Psoas muscle (tissue), 7 donors: ENCODE measurements at regions not wholly inside any gene's neighbourhood (a gene's known extent, or its start where the extent isn't known, plus 50 kb on each side); places are given as distances from the start of the nearest gene placed in this dataset.

Experiments
- ATAC-seq, 4 donors: fragments of 200-7000 bp; cut with Tn5 transposase; one replicate each; pipeline ENCODE4 v1.9.1; 2020; ENCODE audit warnings: moderate library complexity in 3 of 4, mild to moderate bottlenecking in 2 of 4
- DNase-seq, 2 donors: peaks; one replicate each; pipeline ENCODE4 v3.0.0-alpha.2; 2020
- H3K27ac ChIP-seq: fragments of 200-600 bp; one replicate; pipeline ENCODE4 v1.8.0; 2022
- H3K27me3 ChIP-seq, 3 donors: fragments of 200-600 bp in 1 of 3; one replicate each; pipeline versions ENCODE4 v1.6.1 to v1.8.0; 2013 to 2022; ENCODE audit warnings: low read length in 2 of 3, mild to moderate bottlenecking in 2 of 3, moderate library complexity in 1 of 3; ENCODE audit not compliant: insufficient read depth in 3 of 3
- H3K36me3 ChIP-seq, 2 donors: fragments of 200-600 bp in 1 of 2; one replicate each; pipeline versions ENCODE4 v1.6.1 to v1.8.0; 2013 to 2022; ENCODE audit warnings: low read depth in 1 of 2, mild to moderate bottlenecking in 1 of 2, moderate library complexity in 1 of 2; ENCODE audit not compliant: insufficient read depth in 1 of 2
- H3K4me1 ChIP-seq: fragments of 200-600 bp; one replicate; pipeline ENCODE4 v1.8.0; 2022
- H3K4me3 ChIP-seq: fragments of 200-600 bp; one replicate; pipeline ENCODE4 v1.8.0; 2022; ENCODE audit warnings: mild to moderate bottlenecking
- H3K9me3 ChIP-seq: fragments of 200-600 bp; one replicate; pipeline ENCODE4 v1.8.0; 2022
- CTCF ChIP-seq: fragments of 200-600 bp; IDR thresholded peaks from one replicate; pipeline ENCODE4 v1.8.0; 2022; ENCODE audit warnings: antibody characterized with exemption
- WGBS, 3 donors: extraction: QIAGEN DNeasy Blood & Tissue Kit; methylation state at CpG; one replicate each; pipeline versions ENCODE4 v1.1.6 to v1.1.7; 2013; 5-methylcytosine and 5-hydroxymethylcytosine counted together
- intact Hi-C, 2 donors: fragments of 100-400 bp; cut with DNase I; formaldehyde crosslinking; loops; one replicate each; pipeline versions ENCODE4 v1.11.0 to v1.14.2; 2022
- donor health status: healthy with polysubstance abuse.
- donor health status: DM: no; HTN: no; CAD: no; lungs with moderate emphysema.
- donor health status: Bipolar disorder and iron deficiency.
- donor health status: healthy.
- donor health status: DM: yes; HTN: yes; CAD: no.
- donor health status: DM: no; HTN: no; CAD: no.
- donor health status: DM: yes; HTN: yes; CAD: no.

- DNase-seq (no peak), ATAC-seq (no peak)
- Histone ChIP-seq H3K27ac (no peak overlapping the region), H3K27me3 (no peaks in the 10 kb centered on the region), H3K4me1 (no peaks in the 10 kb centered on the region), H3K9me3 (no peaks in the 10 kb centered on the region), H3K4me3 (no peak overlapping the region), H3K36me3 (no peaks in the 10 kb centered on the region)
- WGBS, 3 donors = 42 to 52% (median 49%) methylated on average over 2 of the region's 2 CpGs
- TF ChIP-seq CTCF = no peak
- intact Hi-C loops = no loop called here
Measured at GRCh38 chr2:223442847-223443246, 159.3 kb downstream of the SCG2 start.

- intact Hi-C loops = no loop called here
Measured at GRCh38 chr2:223450246-223450645, 151.9 kb downstream of the SCG2 start.

GRCh38 chr2:223457301-223457700, 144.9 kb downstream of the SCG2 start:
- Histone ChIP-seq H3K4me3 (no peak overlapping the region), H3K4me1 (no peaks in the 10 kb centered on the region), H3K27me3 (no peaks in the 10 kb centered on the region), H3K9me3 (no peaks in the 10 kb centered on the region), H3K27ac (no peak overlapping the region), H3K36me3 (no peaks in the 10 kb centered on the region)
- intact Hi-C loops = no loop called here
- TF ChIP-seq CTCF = no peak
- ATAC-seq = no peak
- DNase-seq = no peak
- 55 to 58% (median 55%) methylated on average over 2 of the region's 2 CpGs for WGBS, 3 donors

More at GRCh38 chr2:223450246-223450645, 151.9 kb downstream of the SCG2 start:
- 77 to 88% (median 79%) methylated on average over 3 of the region's 3 CpGs for WGBS, 3 donors
- Histone ChIP-seq H3K9me3 (no peaks in the 10 kb centered on the region), H3K36me3 (no peaks in the 10 kb centered on the region), H3K27me3 (no peaks in the 10 kb centered on the region), H3K4me1 (no peaks in the 10 kb centered on the region), H3K4me3 (no peak overlapping the region), H3K27ac (no peak overlapping the region)
- DNase-seq (no peak), ATAC-seq (no peak)
- no peak for TF ChIP-seq CTCF

GRCh38 chr2:223459328-223459939, 142.7 kb downstream of the SCG2 start:
- TF ChIP-seq CTCF = peak; percentile 31
- DNase-seq (no peak), ATAC-seq (no peak)
- no peak overlapping the region for H3K4me3 ChIP-seq
- intact Hi-C loops = no loop called here
- no peaks in the 10 kb centered on the region for H3K9me3 ChIP-seq
- no peaks in the 10 kb centered on the region for H3K4me1 ChIP-seq
- no peaks in the 10 kb centered on the region for H3K36me3 ChIP-seq
- H3K27ac ChIP-seq = no peak overlapping the region
- 37 to 46% (median 43%) methylated on average over 4 of the region's 4 CpGs for WGBS, 3 donors
- H3K27me3 ChIP-seq = no peaks in the 10 kb centered on the region

- Histone ChIP-seq H3K36me3 (no peaks in the 10 kb centered on the region), H3K27ac (no peak overlapping the region), H3K4me1 (no peaks in the 10 kb centered on the region), H3K9me3 (no peaks in the 10 kb centered on the region), H3K4me3 (no peak overlapping the region), H3K27me3 (no peaks in the 10 kb centered on the region)
- intact Hi-C loops = loop anchor here in 1 of 2 donors (10.0 kb wide), 1 partner anchor 155 kb away; no protein-coding TSS in a partner anchor
- ATAC-seq (no peak), DNase-seq (no peak)
- 72 to 78% (median 78%) methylated on average over 1 of the region's 1 CpG for WGBS, 3 donors
- TF ChIP-seq CTCF = no peak
Measured at GRCh38 chr2:223460209-223460608, 142.0 kb downstream of the SCG2 start.
